ENCODE measurements at regions not wholly inside any gene's neighbourhood (a gene's known extent, or its start where the extent isn't known, plus 50 kb on each side); places are given as distances from the start of the nearest gene placed in this dataset.

- no peak for DNase-seq (ENCODE audit: low read depth, low spot score)
These were observed 504.2 kb downstream of the JRKL start for GRCh38 chr11:96893988-96894387.

- DNase-seq (ENCODE audit: low read depth, low spot score), result no peak
These were observed 504.8 kb downstream of the JRKL start for GRCh38 chr11:96894587-96894986.

- DNase-seq (ENCODE audit: low read depth, low spot score), result no peak
These were observed 510.2 kb downstream of the JRKL start for GRCh38 chr11:96899971-96900370.

DNA sequence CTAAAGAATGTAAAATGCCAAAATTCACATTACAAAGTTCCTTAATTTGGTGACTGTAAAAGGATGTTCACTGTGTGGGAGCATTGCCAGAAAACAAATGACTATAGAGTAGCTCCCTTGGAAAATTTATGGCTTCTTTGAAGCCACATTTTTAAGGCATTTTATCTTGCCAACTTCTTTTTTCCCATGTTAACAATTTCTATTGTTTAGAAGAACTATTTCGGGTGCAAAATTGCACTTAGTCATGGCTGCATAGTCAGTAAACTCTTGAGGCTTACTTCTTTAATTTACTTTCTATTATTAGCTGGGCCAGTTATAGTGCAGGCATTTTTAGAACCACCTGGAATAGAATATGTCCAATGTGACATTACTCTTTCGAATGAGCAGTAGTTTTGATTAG is 515.3 kb downstream of the JRKL start:
- no peak for DNase-seq (ENCODE audit: low read depth, low spot score)

DNA sequence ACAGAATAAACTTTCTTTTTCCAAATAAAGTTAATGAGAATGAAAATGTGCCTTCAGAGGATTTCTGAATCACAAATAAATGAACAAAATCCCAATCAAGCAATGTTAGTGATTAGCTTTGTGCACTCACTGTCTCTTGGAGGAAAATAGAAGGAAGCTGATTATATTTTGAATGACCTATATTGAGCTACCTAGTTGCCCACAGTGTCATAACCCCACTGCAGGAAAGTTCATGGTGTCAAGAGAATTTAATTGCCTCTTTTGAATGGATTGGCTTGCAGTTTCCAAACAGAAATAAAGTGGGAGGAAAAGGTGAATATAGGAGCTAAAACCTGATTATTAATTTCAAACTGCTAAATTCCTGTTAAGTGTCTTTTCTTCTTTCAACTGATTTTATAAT is 515.9 kb downstream of the JRKL start:
- no peak for DNase-seq (ENCODE audit: low read depth, low spot score)

DNA sequence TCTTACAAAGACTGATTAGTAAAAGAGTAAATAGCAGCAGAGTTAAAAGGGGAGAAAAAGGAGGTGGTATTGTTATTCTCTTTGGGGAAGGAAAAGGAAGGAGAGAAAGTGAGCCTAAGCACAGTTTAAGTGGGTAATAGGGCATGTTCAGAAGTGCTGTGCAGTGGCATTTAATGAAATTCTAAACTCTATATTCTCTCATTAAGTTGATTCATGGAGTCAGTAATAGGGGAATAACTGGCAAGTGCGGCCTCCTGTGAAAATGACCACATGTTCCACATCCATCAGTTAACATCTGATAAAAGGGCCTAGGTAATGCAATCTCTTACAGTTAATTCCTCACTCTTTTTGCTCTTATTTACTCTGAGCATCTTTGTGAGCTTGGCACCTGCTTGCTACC is 516.7 kb downstream of the JRKL start:
- no peak for DNase-seq (ENCODE audit: low read depth, low spot score)

DNA sequence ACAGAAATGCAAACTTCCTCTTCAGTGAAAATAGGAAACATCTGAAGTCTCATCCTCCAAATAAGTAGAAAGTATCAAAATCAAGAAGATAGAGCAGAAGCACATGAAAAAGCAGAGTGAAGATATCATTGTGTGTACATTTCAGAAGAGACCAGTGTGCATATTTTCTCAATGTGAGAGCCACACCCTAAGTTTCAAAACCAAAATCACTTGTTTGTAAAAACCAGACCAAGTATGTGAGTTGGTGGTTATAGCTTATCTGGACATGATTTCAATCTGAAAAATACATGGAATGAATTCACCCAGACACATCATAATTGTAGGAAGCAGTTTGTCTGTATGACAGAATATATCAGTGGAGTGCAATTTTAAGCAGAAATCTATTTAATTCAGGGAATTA is 536.0 kb downstream of the JRKL start:
- no peak for DNase-seq (ENCODE audit: low read depth, low spot score)

DNA sequence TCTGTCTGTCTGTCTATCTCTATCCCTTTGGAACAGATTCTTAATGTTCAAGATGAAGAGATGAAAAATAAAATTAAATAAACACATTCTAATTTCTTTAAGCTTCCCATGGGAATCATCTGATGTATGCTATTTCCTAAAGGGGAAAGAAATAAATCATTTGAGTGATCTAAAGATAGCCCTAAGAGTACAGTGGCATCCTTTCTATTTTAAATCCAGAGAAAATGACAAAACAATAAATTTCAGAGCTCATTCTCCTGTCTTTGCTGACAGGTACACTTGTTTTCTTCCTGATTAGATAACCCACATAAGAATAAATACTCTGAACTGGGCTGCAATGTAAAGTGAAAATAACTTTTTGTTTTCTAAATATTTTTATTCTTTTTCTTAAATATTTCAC is 550.4 kb downstream of the JRKL start:
- DNase-seq (ENCODE audit: low read depth, low spot score), result no peak

- no peak for DNase-seq (ENCODE audit: low read depth, low spot score)
These were observed 553.0 kb downstream of the JRKL start for GRCh38 chr11:96942855-96943254.

- DNase-seq (ENCODE audit: low read depth, low spot score), result no peak
These were observed 554.2 kb downstream of the JRKL start for GRCh38 chr11:96943970-96944369.

DNA sequence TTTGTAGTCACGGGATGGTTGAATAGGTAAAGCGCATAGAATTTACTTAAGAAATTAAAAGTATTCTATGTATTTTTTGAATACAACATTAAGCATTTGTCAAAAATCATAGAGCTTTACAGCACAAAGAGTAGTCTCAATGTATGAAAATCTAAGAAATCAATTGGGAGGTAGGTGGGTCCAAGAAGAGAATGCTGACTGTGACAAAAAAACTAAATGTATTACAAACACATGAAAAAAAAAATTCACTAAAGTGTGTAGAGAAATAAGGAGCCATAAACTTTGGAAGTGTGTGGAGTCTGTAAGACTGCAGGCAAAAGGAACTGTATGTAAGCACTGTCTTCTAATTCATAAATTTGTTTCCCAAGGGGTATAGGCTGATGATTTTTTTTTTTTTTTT is 558.3 kb downstream of the JRKL start:
- DNase-seq (ENCODE audit: low read depth, low spot score), result no peak

GRCh38 chr11:96949464-96949863 is 559.7 kb downstream of the JRKL start:
- no peak for DNase-seq (ENCODE audit: low read depth, low spot score)

GRCh38 chr11:96954587-96955242 is 564.9 kb downstream of the JRKL start:
- DNase-seq (ENCODE audit: low read depth, low spot score), result no peak

DNA sequence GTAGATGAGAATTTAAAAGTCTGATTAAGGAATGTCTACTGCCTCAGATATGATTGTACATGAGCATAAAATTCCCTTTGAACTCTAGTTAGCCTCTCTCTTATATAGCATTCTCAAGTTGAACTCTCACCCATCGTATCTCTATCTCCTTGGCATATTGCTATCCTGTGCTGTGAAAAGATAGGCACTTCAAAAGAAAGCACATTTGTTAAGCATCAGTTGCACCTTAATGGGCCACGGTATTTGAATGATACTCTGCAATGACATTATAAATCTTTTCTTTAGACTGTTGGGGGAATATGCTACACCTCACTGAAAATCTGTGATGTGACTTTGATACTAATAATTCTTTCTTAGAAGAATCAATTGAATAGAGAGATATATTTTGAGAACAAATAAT is 570.7 kb downstream of the JRKL start:
- DNase-seq (ENCODE audit: low read depth, low spot score), result no peak

DNA sequence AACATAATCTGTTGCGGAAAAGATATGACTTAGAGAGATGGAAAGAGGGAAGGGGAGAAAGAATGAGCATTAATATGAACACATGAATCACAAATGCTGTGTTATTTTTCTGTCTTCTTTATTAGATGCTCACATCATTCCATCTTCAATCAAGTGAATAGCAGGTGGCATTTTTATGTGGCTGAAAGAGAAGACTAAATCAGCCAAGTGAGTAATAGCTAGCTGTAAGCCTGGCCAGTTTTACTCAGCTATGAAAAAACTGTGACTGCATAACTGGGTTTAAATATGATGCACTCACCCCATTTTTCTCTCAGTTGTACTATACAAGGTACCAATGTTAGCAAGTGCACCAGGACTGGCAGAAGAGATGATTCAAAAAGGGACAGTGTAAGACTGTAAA is 571.1 kb downstream of the JRKL start:
- DNase-seq (ENCODE audit: low read depth, low spot score), result no peak

GRCh38 chr11:96961931-96962330 is 572.1 kb downstream of the JRKL start:
- DNase-seq (ENCODE audit: low read depth, low spot score), result no peak

DNA sequence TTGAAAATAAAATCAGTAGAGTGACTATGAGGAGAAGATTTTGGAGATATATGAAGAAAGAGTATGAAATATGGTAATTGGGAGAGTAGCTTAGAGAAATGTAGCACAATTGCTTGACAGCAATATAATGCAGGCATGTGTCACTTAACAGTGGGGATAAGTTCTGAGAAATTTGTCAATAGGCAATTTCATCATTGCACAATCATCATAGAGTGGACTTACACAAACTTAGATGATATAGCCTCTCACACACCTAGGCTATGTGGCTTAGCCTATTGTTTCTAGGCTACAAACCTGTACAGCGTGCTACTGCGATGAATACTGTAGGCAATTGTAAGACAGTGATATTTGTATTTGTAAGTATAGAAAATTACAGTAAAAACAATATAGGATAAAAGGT is 573.6 kb downstream of the JRKL start:
- DNase-seq (ENCODE audit: low read depth, low spot score), result no peak

DNA sequence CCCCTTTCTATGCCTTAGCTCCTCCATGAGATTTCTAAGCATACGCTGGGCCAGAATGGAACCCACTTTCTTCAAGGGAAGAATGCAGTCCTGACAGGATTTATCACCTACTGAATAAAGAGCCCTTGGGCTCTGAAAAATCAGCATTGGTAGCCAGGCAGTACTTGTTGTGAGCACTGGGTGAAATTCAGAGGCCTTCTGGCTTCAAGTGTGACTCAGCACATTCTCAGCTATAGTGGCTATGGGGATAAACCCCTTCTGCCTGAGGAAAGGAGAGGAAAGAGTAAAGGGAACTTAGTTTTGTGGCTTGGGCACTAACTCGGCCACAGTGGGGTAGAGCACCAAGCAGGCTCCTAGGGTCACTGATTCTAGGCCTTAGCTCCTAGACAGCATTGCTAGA is 574.8 kb downstream of the JRKL start:
- DNase-seq (ENCODE audit: low read depth, low spot score), result no peak

GRCh38 chr11:96967616-96968015 is 577.8 kb downstream of the JRKL start:
- no peak for DNase-seq (ENCODE audit: low read depth, low spot score)

DNA sequence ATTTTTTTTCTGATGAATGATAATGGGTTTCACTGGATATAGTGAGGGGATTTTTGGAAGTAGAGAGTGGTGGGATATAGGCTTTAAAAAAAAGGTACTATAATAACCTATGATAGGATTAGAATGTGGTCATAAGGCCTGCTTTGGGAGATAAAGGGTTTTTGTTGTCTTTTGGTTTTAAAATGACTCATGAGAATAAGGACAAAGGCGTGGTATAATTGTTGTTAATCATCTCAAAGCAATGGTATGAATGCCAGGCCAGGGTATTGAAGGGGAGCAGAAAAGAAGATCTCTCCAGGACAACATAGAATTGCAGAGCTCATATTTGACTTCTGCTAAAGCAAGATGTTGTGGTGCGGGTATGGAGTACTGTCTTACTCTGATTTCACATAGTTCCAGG is 579.4 kb downstream of the JRKL start:
- no peak for DNase-seq (ENCODE audit: low read depth, low spot score)

DNA sequence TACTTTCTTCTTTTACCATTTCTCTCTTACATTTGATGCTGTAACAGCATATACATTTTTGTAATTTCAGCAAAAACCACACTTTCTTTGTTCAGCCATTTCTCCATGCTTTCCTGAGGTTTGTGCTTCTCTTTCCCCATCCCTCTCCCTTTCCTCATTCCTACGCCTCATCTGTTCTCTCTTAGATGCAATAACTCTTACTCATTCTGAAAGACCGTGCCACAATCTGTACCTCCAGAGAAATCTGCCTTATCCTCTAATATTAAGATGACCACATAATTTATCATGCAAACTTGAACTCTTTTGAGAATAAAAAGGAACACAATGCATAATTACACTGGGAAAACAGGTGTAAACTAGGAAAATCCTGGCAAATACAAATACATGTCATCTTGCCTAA is 588.9 kb downstream of the JRKL start:
- no peak for DNase-seq (ENCODE audit: low read depth, low spot score)

- no peak for DNase-seq (ENCODE audit: low read depth, low spot score)
These were observed 596.7 kb downstream of the JRKL start for GRCh38 chr11:96986516-96986915.

GRCh38 chr11:96990914-96991313 is 601.1 kb downstream of the JRKL start:
- no peak for DNase-seq (ENCODE audit: low read depth, low spot score)

DNA sequence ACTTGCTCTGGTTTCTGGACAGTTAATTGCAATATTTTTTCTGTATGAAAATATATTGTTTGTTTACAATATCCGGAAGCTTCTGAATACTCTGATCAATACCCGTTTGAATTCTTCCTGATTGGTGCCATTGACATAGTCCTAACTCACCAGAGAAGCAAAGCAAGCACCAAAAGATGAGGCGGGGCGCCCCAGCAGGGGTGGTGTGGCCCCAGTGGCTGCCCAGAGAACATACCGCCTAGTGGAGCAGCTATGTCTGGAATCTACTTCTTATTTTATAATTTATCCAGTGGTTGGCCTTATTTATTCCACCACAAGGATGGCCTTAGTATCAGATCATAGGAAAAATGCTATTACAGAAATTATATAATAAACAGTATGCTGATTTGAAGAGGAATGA is 610.7 kb downstream of the JRKL start:
- no peak for DNase-seq (ENCODE audit: low read depth, low spot score)

Data from smooth muscle cell of the brain vasculature (primary cell).